ENCODE measurements at regions not wholly inside any gene's neighbourhood (a gene's known extent, or its start where the extent isn't known, plus 50 kb on each side); places are given as distances from the start of the nearest gene placed in this dataset.

Small RNA genes in the stretch of these regions (microRNA-seq; reads per million reads assigned to microRNA genes)
- 4.8 to 7.6 reads per million in 2 donors for gene MIR3679

Data from right cardiac atrium (tissue), 2 donors.